Ishikawa (cell line): ENCODE measurements at regions not wholly inside any gene's neighbourhood (a gene's known extent, or its start where the extent isn't known, plus 50 kb on each side); places are given as distances from the start of the nearest gene placed in this dataset.
A peak's percentile ranks its signal among the peaks of the same experiment; 100 is the strongest.

ENCODE experiments used
- CEBPB ChIP-seq: IDR thresholded peaks from 2 replicates; pipeline ENCODE4 v1.6.1; 2012
- CREB1 ChIP-seq: IDR thresholded peaks from 2 replicates; pipeline ENCODE4 v1.6.1; 2012; ENCODE audit warnings: low read depth
- EGR1 ChIP-seq: IDR thresholded peaks from 2 replicates; pipeline ENCODE4 v1.6.1; 2012
- EP300 ChIP-seq: IDR thresholded peaks from 2 replicates; pipeline ENCODE4 v1.6.1; 2012; ENCODE audit warnings: borderline replicate concordance
- FOXM1 ChIP-seq: IDR thresholded peaks from 2 replicates; pipeline ENCODE4 v1.6.1; 2012; ENCODE audit warnings: low read depth, borderline replicate concordance
- MAX ChIP-seq: IDR thresholded peaks from 2 replicates; pipeline ENCODE4 v1.6.1; 2012
- NFIC ChIP-seq: IDR thresholded peaks from 2 replicates; pipeline ENCODE4 v1.6.1; 2012
- RAD21 ChIP-seq: IDR thresholded peaks from 2 replicates; pipeline ENCODE4 v1.6.1; 2012; ENCODE audit warnings: low read depth
- TAF1 ChIP-seq: IDR thresholded peaks from 2 replicates; pipeline ENCODE4 v1.6.1; 2012; ENCODE audit warnings: low read depth, mild to moderate bottlenecking
- TCF12 ChIP-seq: IDR thresholded peaks from 2 replicates; pipeline ENCODE4 v1.6.1; 2012; ENCODE audit warnings: low read depth
- TEAD4 ChIP-seq: IDR thresholded peaks from 2 replicates; pipeline ENCODE4 v1.6.1; 2012
- USF1 ChIP-seq: IDR thresholded peaks from 2 replicates; pipeline ENCODE4 v1.6.1; 2012
- YY1 ChIP-seq: IDR thresholded peaks from 2 replicates; pipeline ENCODE4 v1.6.1; 2012; ENCODE audit warnings: low read depth
- ZBTB7A ChIP-seq: IDR thresholded peaks from 2 replicates; pipeline ENCODE4 v1.6.1; 2012; ENCODE audit warnings: low read depth
- TF ChIP-seq, protein P1 (sequence below): IDR thresholded peaks from 2 replicates; pipeline ENCODE4 v1.6.1; 2012; ENCODE audit warnings: low read depth, mild to moderate bottlenecking

GRCh38 chr6:140956571-140957369 lies 1176.0 kb upstream of the GJE1 start:
- TF ChIP-seq RAD21: no peak
- TF ChIP-seq TEAD4: no peak
- no peak for TF ChIP-seq CEBPB
- TF ChIP-seq TCF12: no peak
- TF ChIP-seq FOXM1: no peak
- TF ChIP-seq USF1: no peak

GRCh38 chr6:140940251-140940925 lies 1192.3 kb upstream of the GJE1 start:
- TF ChIP-seq EP300 (no peak), TAF1 (no peak), ZBTB7A (no peak), TEAD4 (no peak)

DNA sequence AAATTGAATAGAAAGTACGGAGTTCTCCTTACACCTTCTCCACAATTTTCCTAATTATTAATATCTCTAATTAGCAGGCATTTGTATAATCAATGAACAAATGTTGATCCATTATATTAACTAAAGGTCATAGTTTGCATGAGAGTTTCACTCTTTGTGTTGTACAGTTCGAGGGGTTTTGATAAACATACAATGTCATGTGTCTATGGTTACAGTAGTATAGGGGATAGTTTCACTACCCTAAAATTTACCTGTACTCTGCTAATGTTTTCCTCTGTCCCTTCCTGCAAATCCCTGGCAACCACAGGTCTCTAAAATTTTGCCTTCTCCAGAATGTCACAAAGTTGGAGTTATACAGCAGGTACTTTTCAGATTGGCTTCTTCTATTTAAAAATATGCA lies 1199.8 kb upstream of the GJE1 start:
- TF ChIP-seq RAD21: no peak
- TF ChIP-seq TCF12: no peak
- no peak for TF ChIP-seq ZBTB7A
- no peak for TF ChIP-seq EGR1
- TF ChIP-seq NFIC: no peak
- TF ChIP-seq FOXM1: no peak
- no peak for TF ChIP-seq MAX
- TF ChIP-seq, protein P1, sequence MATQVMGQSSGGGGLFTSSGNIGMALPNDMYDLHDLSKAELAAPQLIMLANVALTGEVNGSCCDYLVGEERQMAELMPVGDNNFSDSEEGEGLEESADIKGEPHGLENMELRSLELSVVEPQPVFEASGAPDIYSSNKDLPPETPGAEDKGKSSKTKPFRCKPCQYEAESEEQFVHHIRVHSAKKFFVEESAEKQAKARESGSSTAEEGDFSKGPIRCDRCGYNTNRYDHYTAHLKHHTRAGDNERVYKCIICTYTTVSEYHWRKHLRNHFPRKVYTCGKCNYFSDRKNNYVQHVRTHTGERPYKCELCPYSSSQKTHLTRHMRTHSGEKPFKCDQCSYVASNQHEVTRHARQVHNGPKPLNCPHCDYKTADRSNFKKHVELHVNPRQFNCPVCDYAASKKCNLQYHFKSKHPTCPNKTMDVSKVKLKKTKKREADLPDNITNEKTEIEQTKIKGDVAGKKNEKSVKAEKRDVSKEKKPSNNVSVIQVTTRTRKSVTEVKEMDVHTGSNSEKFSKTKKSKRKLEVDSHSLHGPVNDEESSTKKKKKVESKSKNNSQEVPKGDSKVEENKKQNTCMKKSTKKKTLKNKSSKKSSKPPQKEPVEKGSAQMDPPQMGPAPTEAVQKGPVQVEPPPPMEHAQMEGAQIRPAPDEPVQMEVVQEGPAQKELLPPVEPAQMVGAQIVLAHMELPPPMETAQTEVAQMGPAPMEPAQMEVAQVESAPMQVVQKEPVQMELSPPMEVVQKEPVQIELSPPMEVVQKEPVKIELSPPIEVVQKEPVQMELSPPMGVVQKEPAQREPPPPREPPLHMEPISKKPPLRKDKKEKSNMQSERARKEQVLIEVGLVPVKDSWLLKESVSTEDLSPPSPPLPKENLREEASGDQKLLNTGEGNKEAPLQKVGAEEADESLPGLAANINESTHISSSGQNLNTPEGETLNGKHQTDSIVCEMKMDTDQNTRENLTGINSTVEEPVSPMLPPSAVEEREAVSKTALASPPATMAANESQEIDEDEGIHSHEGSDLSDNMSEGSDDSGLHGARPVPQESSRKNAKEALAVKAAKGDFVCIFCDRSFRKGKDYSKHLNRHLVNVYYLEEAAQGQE: no peak
- no peak for TF ChIP-seq TEAD4
- no peak for TF ChIP-seq YY1
- no peak for TF ChIP-seq EP300
- TF ChIP-seq CREB1: no peak

GRCh38 chr6:140931581-140931980 lies 1201.1 kb upstream of the GJE1 start:
- TF ChIP-seq USF1: no peak
- no peak for TF ChIP-seq CEBPB
- no peak for TF ChIP-seq TCF12
- no peak for TF ChIP-seq ZBTB7A
- no peak for TF ChIP-seq YY1
- no peak for TF ChIP-seq TAF1
- no peak for TF ChIP-seq MAX
- TF ChIP-seq RAD21: no peak
- TF ChIP-seq NFIC: no peak
- TF ChIP-seq EGR1: no peak
- TF ChIP-seq FOXM1: no peak
- no peak for TF ChIP-seq EP300
- no peak for TF ChIP-seq TEAD4
- TF ChIP-seq, protein P1: no peak
- no peak for TF ChIP-seq CREB1

- TF ChIP-seq EGR1: no peak
- TF ChIP-seq FOXM1: no peak
- no peak for TF ChIP-seq TAF1
Observed at GRCh38 chr6:140929121-140929520, 1203.6 kb upstream of the GJE1 start.

DNA sequence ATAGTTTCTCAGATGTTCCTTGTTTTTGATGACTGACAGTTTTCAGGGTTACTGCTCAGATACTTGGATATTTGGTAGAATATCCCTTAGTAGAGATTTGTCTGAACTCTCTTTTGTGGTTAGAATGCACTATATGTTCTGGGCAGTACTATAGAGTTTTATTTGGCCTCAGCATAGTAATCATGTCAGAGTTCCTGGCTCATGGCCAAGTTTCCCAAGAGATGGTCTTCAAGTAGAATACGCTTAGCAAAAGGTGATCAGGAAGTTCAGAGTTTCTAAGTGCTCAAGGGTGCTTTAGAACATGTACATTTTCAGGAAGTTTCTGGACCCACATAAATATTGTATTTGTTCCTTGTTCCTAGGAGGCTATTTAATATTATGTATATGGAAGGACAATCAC lies 1209.7 kb upstream of the GJE1 start:
- 0 out of 2 replicates have a peak, but pooled peaks have one; percentile 25 for TF ChIP-seq NFIC
- TF ChIP-seq TAF1: no peak
- TF ChIP-seq, protein P1: no peak
